HepG2 (cell line): ENCODE measurements at regions not wholly inside any gene's neighbourhood (a gene's known extent, or its start where the extent isn't known, plus 50 kb on each side); places are given as distances from the start of the nearest gene placed in this dataset.

Source experiments
- ATAC-seq: fragments of 200-7000 bp; cut with Tn5 transposase; 3 replicates; pipeline ENCODE4 v1.9.1; 2020; ENCODE audit warnings: mild to moderate bottlenecking, moderate library complexity
- BruUV-seq: library from RNA; stranded (reverse); fragments of 400-500 nt; replicated peaks from 2 replicates; lab custom pipeline; 2021; lab: Mats Ljungman, UMichigan
- CTCF ChIA-PET: fragments of 300-600 bp; formaldehyde crosslinking; extraction: SDS; loops from one replicate; lab custom pipeline; 2021; ENCODE audit warnings: low total read pairs, inconsistent platforms, low intra/inter-chr PET ratio; lab: Yijun Ruan, JAX
- POLR2A ChIA-PET: fragments of 350-600 bp; sonication (Branson Sonifier 250); formaldehyde crosslinking; loops from one replicate; lab custom pipeline; 2020; ENCODE audit warnings: antibody characterized with exemption, inconsistent platforms; lab: Yijun Ruan, JAX
- DNase-seq: peaks from one replicate; pipeline ENCODE4 v3.0.0-alpha.2; 2015; ENCODE audit warnings: low spot score
- FAIRE-seq: peaks from 3 replicates; lab custom pipeline; 2011; peaks lifted over from hg19 to GRCh38; lab: Jason Lieb, UNC
- H2AFZ ChIP-seq: one replicate; pipeline ENCODE4 v1.6.1; 2011; ENCODE audit warnings: low read length, inconsistent platforms
- H3K27ac ChIP-seq: fragments of 300-600 bp; 3 replicates; pipeline ENCODE4 v1.8.0; 2011; ENCODE audit warnings: mixed run types, mild to moderate bottlenecking, mixed read lengths, low read length, inconsistent platforms; ENCODE audit not compliant: insufficient read depth; ENCODE audit errors: extremely low read length
- H3K27me3 ChIP-seq, 2 experiments: fragments of 200-600 bp in 1 of 2; 2 replicates in 1 of 2; 3 replicates in 1 of 2; pipeline versions ENCODE4 v1.6.0 to v1.8.0; 2011; ENCODE audit warnings: low read length in 2 of 2, mild to moderate bottlenecking in 2 of 2, moderate library complexity in 2 of 2, inconsistent platforms in 1 of 2; ENCODE audit not compliant: insufficient read depth in 2 of 2, control insufficient read depth in 1 of 2
- H3K36me3 ChIP-seq, 2 experiments: fragments of 200-600 bp in 1 of 2; replicated peaks in 1 of 2; 2 replicates in 1 of 2; 3 replicates in 1 of 2; pipeline versions ENCODE4 v1.5.1 to v1.8.0; 2011; ENCODE audit warnings: low read length in 2 of 2, inconsistent platforms in 1 of 2; ENCODE audit not compliant: insufficient read depth in 2 of 2, control insufficient read depth in 1 of 2
- H3K4me1 ChIP-seq: 2 replicates; pipeline ENCODE4 v1.5.1; 2012; ENCODE audit warnings: low read length, inconsistent platforms; ENCODE audit not compliant: insufficient read depth
- H3K4me2 ChIP-seq: 2 replicates; pipeline ENCODE4 v1.6.0; 2011; ENCODE audit warnings: low read depth, low read length, inconsistent platforms
- H3K4me3 ChIP-seq, 3 experiments: fragments of 200-600 bp in 1 of 3; sonication (generic), shearing (Covaris generic) in 1 of 3; replicated peaks in 1 of 3; 2 replicates each; pipeline ENCODE4 v1.5.1; 2011 to 2016; ENCODE audit warnings: low read length in 3 of 3, inconsistent platforms in 2 of 3, low read depth in 2 of 3, mild to moderate bottlenecking in 2 of 3, control low read depth in 1 of 3, mixed read lengths in 1 of 3; ENCODE audit not compliant: insufficient read depth in 1 of 3
- H3K79me2 ChIP-seq: one replicate; pipeline ENCODE4 v1.6.1; 2011; ENCODE audit warnings: low read length, inconsistent platforms; ENCODE audit not compliant: insufficient read depth
- H3K9ac ChIP-seq: 2 replicates; pipeline ENCODE4 v1.6.0; 2011; ENCODE audit warnings: mild to moderate bottlenecking, low read depth, low read length, inconsistent platforms; ENCODE audit not compliant: insufficient read depth
- H3K9me3 ChIP-seq: 2 replicates; pipeline ENCODE4 v1.5.1; 2012; ENCODE audit warnings: mild to moderate bottlenecking, low read length
- H4K20me1 ChIP-seq: 2 replicates; pipeline ENCODE4 v1.6.0; 2011; ENCODE audit warnings: inconsistent platforms, mild to moderate bottlenecking, low read length, moderate library complexity; ENCODE audit not compliant: insufficient read depth
- ARHGAP35 ChIP-seq: sonication (generic); formaldehyde crosslinking; IDR thresholded peaks from 2 replicates; pipeline ENCODE4 v1.9.0; 2022; ENCODE audit warnings: mild to moderate bottlenecking, inconsistent platforms, moderate library complexity, missing genetic modification reagents, borderline replicate concordance
- ATF3 ChIP-seq: sonication (generic); formaldehyde crosslinking; IDR thresholded peaks from 2 replicates; pipeline ENCODE4 v1.4.0; 2020; ENCODE audit warnings: missing genetic modification reagents
- CSRNP2 ChIP-seq: sonication (generic); formaldehyde crosslinking; conservative IDR thresholded peaks from 2 replicates; pipeline ENCODE4 v1.8.0; 2022; ENCODE audit warnings: low read depth, missing genetic modification reagents
- ELK4 ChIP-seq: sonication (generic); formaldehyde crosslinking; IDR thresholded peaks from 2 replicates; pipeline ENCODE4 v1.9.0; 2021; ENCODE audit warnings: missing genetic modification reagents, borderline replicate concordance
- ETV6 ChIP-seq: sonication (generic); formaldehyde crosslinking; conservative IDR thresholded peaks from 2 replicates; pipeline ENCODE4 v1.4.0; 2020; ENCODE audit warnings: missing genetic modification reagents
- GZF1 ChIP-seq: sonication (generic); formaldehyde crosslinking; IDR thresholded peaks from 2 replicates; pipeline ENCODE4 v1.5.1; 2020; ENCODE audit warnings: mild to moderate bottlenecking, missing genetic modification reagents
- HCFC1 ChIP-seq: fragments of 150-350 bp; IDR thresholded peaks from 2 replicates; pipeline ENCODE4 v1.6.1; 2014; ENCODE audit warnings: low read depth, low read length
- IRX3 ChIP-seq: sonication (generic); formaldehyde crosslinking; IDR thresholded peaks from 2 replicates; pipeline ENCODE4 v1.8.1; 2023; ENCODE audit warnings: mild to moderate bottlenecking, low read depth, missing genetic modification reagents, borderline replicate concordance
- KAT2B ChIP-seq: fragments of 150-350 bp; IDR thresholded peaks from 2 replicates; pipeline ENCODE4 v1.6.1; 2014; ENCODE audit warnings: low read depth, low read length, borderline replicate concordance
- PCBP2 ChIP-seq: fragments of 200-400 bp; formaldehyde crosslinking; optimal IDR thresholded peaks from 2 replicates; pipeline ENCODE3; 2018; ENCODE audit warnings: low read length, low read depth; ENCODE audit not compliant: poor library complexity, severe bottlenecking
- RAD51 ChIP-seq: fragments of 450-650 bp; IDR thresholded peaks from 2 replicates; pipeline ENCODE4 v1.6.1; 2016; ENCODE audit warnings: borderline replicate concordance
- RELA ChIP-seq: sonication (generic); formaldehyde crosslinking; IDR thresholded peaks from 2 replicates; pipeline ENCODE4 v1.4.0; 2020; ENCODE audit warnings: missing genetic modification reagents
- RFX3 ChIP-seq: IDR thresholded peaks from 2 replicates; pipeline ENCODE4 v1.6.1; 2016; ENCODE audit warnings: missing biosample characterization, missing genetic modification reagents
- SMAD9 ChIP-seq: sonication (generic); formaldehyde crosslinking; IDR thresholded peaks from 2 replicates; pipeline ENCODE4 v1.5.1; 2020; ENCODE audit warnings: mild to moderate bottlenecking, missing genetic modification reagents
- SRY ChIP-seq: sonication (generic); formaldehyde crosslinking; IDR thresholded peaks from 2 replicates; pipeline ENCODE4 v1.8.0; 2022; ENCODE audit warnings: mild to moderate bottlenecking, missing genetic modification reagents
- XRCC5 ChIP-seq: fragments of 200-400 bp; formaldehyde crosslinking; optimal IDR thresholded peaks from 2 replicates; pipeline ENCODE3; 2017; ENCODE audit warnings: mild to moderate bottlenecking, low read length
- ZBTB25 ChIP-seq: IDR thresholded peaks from 2 replicates; pipeline ENCODE4 v1.6.1; 2018; ENCODE audit warnings: missing genetic modification reagents
- ZFP41 ChIP-seq: sonication (generic); formaldehyde crosslinking; IDR thresholded peaks from 2 replicates; pipeline ENCODE4 v1.4.0; 2020; ENCODE audit warnings: mild to moderate bottlenecking, missing genetic modification reagents, borderline replicate concordance
- ZFP90 ChIP-seq: sonication (generic); formaldehyde crosslinking; IDR thresholded peaks from 2 replicates; pipeline ENCODE4 v1.8.0; 2022; ENCODE audit warnings: missing genetic modification reagents, mild to moderate bottlenecking, inconsistent platforms, borderline replicate concordance
- ZNF770 ChIP-seq: sonication (generic); formaldehyde crosslinking; IDR thresholded peaks from 2 replicates; pipeline ENCODE4 v1.5.0; 2020; ENCODE audit warnings: mild to moderate bottlenecking, missing genetic modification reagents
- WGBS: methylation state at CpG from one replicate; pipeline ENCODE4 v1.1.6; 2017; ENCODE audit warnings: low lambda C conversion rate; 5-methylcytosine and 5-hydroxymethylcytosine counted together
- in situ Hi-C: cut with HindIII; loops from 2 replicates; pipeline ENCODE4 v1.10.0; 2017; ENCODE audit warnings: low pct_unique_long_range_greater_than_20kb; ENCODE audit not compliant: extremely low pct_ligation_motif_present
- intact Hi-C: fragments of 100-400 bp; cut with micrococcal nuclease; formaldehyde crosslinking; loops from one replicate; pipeline ENCODE4 v1.10.0; 2022; ENCODE audit not compliant: unreplicated experiment

GRCh38 chr9:78680196-78680595 lies 383.3 kb downstream of the PSAT1 start:
- Histone ChIP-seq H3K79me2 (no peaks in the 10 kb centered on the region), H3K27ac (no peak overlapping the region), H3K9me3 (no peaks in the 10 kb centered on the region), H3K36me3 (no peaks in the 10 kb centered on the region), H3K4me3 (no peak overlapping the region), H3K9ac (no peak overlapping the region), H2AFZ (no peak overlapping the region), H3K27me3 (no peaks in the 10 kb centered on the region), H3K4me1 (no peaks in the 10 kb centered on the region), H3K4me2 (no peak overlapping the region), H4K20me1 (no peaks in the 10 kb centered on the region; the same call in 1 of the 2 replicates)
- CTCF ChIA-PET = no interaction called here
- in situ Hi-C loops (no loop called here), intact Hi-C loops (no loop called here)
- no TSS peak for BruUV-seq
- no peak for DNase-seq
- FAIRE-seq = no peak
- ATAC-seq = no peak
- TF ChIP-seq ATF3 (CRISPR knock-in tag) = no peak
- no peak for TF ChIP-seq ARHGAP35 (CRISPR knock-in tag)
- no peak for TF ChIP-seq ELK4 (CRISPR knock-in tag)
- no peak for TF ChIP-seq IRX3 (CRISPR knock-in tag)
- no peak for TF ChIP-seq ETV6 (CRISPR knock-in tag)
- TF ChIP-seq ZFP41 (CRISPR knock-in tag) = no peak
- no peak for TF ChIP-seq SRY (CRISPR knock-in tag)
- no peak for TF ChIP-seq RAD51
- no peak for TF ChIP-seq SMAD9
- no peak for TF ChIP-seq RFX3 (CRISPR knock-in tag)
- no peak for TF ChIP-seq KAT2B
- TF ChIP-seq ZNF770 (CRISPR knock-in tag) = no peak
- TF ChIP-seq XRCC5 = no peak
- no peak for TF ChIP-seq RELA (CRISPR knock-in tag)
- TF ChIP-seq ZFP90 = no peak
- TF ChIP-seq CSRNP2 (CRISPR knock-in tag) = no peak
- no peak for TF ChIP-seq HCFC1
- TF ChIP-seq GZF1 (CRISPR knock-in tag) = no peak
- TF ChIP-seq PCBP2 = no peak
- no peak for TF ChIP-seq ZBTB25
- POLR2A ChIA-PET = no interaction called here
- 8% methylated on average over 3 of the region's 3 CpGs for WGBS
